Progenitor cell of endocrine pancreas (in vitro differentiated cells): ENCODE measurements at regions not wholly inside any gene's neighbourhood (a gene's known extent, or its start where the extent isn't known, plus 50 kb on each side); places are given as distances from the start of the nearest gene placed in this dataset.

Source experiments
- DNase-seq: peaks from one replicate; pipeline ENCODE4 v3.0.0; 2021; ENCODE audit warnings: low spot score; ENCODE audit not compliant: unreplicated experiment
- H3K27ac Mint-ChIP-seq: 2 replicates; pipeline ENCODE4 v1.8.0; 2021; ENCODE audit warnings: mild to moderate bottlenecking, moderate library complexity, mixed read lengths
- H3K27me3 Mint-ChIP-seq: 2 replicates; pipeline ENCODE4 v1.8.0; 2021; ENCODE audit warnings: mixed read lengths
- H3K36me3 Mint-ChIP-seq: 2 replicates; pipeline ENCODE4 v1.8.0; 2022; ENCODE audit warnings: mixed read lengths; ENCODE audit not compliant: insufficient read depth
- H3K4me1 Mint-ChIP-seq: 2 replicates; pipeline ENCODE4 v1.8.0; 2021; ENCODE audit warnings: low read depth, mixed read lengths
- H3K4me3 Mint-ChIP-seq: 2 replicates; pipeline ENCODE4 v1.8.0; 2021; ENCODE audit warnings: low read depth, mild to moderate bottlenecking, moderate library complexity, mixed read lengths
- H3K9me3 Mint-ChIP-seq: 2 replicates; pipeline ENCODE4 v1.8.0; 2021; ENCODE audit warnings: low read depth, mixed read lengths
- TF ChIP-seq, protein P1 (sequence below): fragments of 200-600 bp; sonication (generic); IDR thresholded peaks from one replicate; pipeline ENCODE4 v1.5.0; 2021; ENCODE audit warnings: antibody characterized with exemption, mild to moderate bottlenecking; ENCODE audit not compliant: unreplicated experiment

DNA sequence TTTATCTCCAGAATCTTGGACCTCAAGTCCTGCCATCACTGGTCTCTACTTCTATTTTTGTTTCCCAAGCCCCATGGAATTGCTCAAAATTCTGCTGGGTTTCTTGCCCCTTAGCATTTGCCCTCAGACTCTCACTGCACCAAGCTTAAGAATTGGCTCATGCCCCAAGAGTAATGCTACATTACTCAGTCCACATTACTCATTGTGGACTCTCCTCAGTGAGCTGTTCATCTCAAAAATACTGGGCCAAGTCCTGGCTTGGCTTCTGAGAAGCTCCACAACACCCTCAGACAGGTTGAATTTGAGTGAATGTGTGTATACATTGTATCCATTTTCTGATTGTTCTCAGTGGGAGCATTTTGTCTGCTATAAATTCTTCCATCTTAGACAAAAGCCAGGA is 364.4 kb upstream of the ARHGEF26 start:
- Mint-ChIP-seq H3K27ac (no peak overlapping the region), H3K9me3 (no peaks in the 10 kb centered on the region), H3K4me3 (no peak overlapping the region), H3K4me1 (peaks cover 1% of the 10 kb centered on the region), H3K27me3 (no peaks in the 10 kb centered on the region), H3K36me3 (no peaks in the 10 kb centered on the region)
- TF ChIP-seq, protein P1, sequence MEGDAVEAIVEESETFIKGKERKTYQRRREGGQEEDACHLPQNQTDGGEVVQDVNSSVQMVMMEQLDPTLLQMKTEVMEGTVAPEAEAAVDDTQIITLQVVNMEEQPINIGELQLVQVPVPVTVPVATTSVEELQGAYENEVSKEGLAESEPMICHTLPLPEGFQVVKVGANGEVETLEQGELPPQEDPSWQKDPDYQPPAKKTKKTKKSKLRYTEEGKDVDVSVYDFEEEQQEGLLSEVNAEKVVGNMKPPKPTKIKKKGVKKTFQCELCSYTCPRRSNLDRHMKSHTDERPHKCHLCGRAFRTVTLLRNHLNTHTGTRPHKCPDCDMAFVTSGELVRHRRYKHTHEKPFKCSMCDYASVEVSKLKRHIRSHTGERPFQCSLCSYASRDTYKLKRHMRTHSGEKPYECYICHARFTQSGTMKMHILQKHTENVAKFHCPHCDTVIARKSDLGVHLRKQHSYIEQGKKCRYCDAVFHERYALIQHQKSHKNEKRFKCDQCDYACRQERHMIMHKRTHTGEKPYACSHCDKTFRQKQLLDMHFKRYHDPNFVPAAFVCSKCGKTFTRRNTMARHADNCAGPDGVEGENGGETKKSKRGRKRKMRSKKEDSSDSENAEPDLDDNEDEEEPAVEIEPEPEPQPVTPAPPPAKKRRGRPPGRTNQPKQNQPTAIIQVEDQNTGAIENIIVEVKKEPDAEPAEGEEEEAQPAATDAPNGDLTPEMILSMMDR, result no peak
- no peak for DNase-seq

DNA sequence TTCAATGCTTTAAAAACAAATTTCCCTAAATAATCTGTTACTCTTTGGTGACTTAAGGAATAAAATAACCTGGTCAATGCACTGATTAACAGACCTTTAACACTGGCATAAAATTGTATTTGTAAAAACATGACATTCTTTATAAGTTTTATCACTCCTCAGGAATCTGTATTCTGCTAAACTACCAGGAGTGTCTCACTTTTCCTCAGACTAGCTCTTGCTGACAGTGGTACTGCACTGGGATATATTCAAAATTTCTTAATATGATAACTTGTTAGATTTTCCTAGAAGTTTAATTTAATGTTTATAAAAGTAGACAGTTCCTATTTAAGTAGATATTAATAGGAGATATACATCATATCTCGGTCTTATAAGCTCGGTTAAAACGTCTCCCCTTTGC is 363.4 kb upstream of the ARHGEF26 start:
- H3K27ac Mint-ChIP-seq, result no peak overlapping the region
- no peaks in the 10 kb centered on the region for H3K36me3 Mint-ChIP-seq
- no peaks in the 10 kb centered on the region for H3K27me3 Mint-ChIP-seq

DNA sequence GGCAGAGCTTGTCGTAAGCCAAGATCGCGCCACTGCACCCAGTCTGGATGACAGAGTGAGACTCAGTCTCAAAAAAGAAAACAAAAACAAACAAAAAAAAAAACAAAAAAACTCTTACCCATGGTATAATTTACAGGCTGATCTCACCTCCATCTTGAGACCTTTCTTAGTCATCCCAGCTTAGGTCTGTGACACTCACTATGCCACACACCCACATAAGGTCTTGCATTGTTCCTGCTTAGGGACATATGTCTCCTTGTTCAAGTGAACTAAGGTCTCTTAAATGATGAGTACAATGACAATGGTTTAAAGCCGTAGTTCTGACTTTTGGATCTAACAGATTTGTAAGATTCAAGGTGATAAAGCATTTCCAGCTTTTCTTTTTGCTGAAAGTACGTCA is 360.2 kb upstream of the ARHGEF26 start:
- H3K27ac Mint-ChIP-seq, result no peak overlapping the region
- no peak for DNase-seq
- TF ChIP-seq, protein P1, result no peak
- H3K27me3 Mint-ChIP-seq, result no peaks in the 10 kb centered on the region
- H3K36me3 Mint-ChIP-seq, result no peaks in the 10 kb centered on the region
- H3K4me1 Mint-ChIP-seq, result peaks cover 2% of the 10 kb centered on the region
- no peak overlapping the region for H3K4me3 Mint-ChIP-seq
- H3K9me3 Mint-ChIP-seq, result no peaks in the 10 kb centered on the region

More for the DNA sequence above, 363.4 kb upstream of the ARHGEF26 start:
- peaks cover 2% of the 10 kb centered on the region for H3K4me1 Mint-ChIP-seq
- TF ChIP-seq, protein P1, result no peak
- no peak overlapping the region for H3K4me3 Mint-ChIP-seq
- no peak for DNase-seq
- no peaks in the 10 kb centered on the region for H3K9me3 Mint-ChIP-seq

DNA sequence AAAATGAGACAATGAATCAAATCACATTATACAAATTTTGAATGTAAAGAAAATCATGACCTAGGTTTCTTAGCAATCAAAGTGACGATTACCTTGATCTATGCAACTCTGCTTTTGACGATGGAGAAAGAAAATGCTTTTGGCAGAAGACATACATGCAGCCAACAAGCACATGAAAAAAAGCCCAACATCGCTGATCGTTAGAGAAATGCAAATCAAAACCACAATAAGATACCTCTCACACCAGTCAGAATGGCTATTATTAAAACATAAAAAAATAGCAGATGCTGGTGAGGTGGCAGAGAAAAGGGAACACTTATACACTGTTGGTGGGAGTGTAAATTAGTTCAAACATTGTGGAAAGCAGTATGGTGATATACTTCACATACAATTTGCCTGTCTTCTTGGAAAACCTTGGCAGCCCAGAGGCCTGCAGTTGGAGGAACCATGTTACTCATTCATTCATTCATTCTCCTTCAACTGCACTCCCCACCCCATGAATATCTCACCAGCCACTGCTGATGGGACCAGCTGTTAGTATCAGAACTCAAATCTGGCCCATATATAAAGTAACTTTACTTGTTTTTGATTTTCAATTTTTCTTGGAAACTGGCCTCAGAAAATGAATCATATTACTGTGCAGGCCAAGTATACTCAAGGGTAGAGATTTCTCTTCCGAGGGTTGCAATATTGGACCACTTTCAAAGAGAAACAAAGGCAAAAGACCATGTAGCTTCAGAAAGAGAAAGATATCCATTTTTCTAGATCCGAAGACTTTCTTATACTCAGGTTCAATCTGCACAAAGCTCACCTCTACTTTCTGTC is 358.6 kb upstream of the ARHGEF26 start:
- H3K36me3 Mint-ChIP-seq, result no peaks in the 10 kb centered on the region
- no peak for DNase-seq
- H3K4me1 Mint-ChIP-seq, result peaks cover 2% of the 10 kb centered on the region
- TF ChIP-seq, protein P1, result no peak
- no peak overlapping the region for H3K4me3 Mint-ChIP-seq
- no peaks in the 10 kb centered on the region for H3K9me3 Mint-ChIP-seq
- H3K27ac Mint-ChIP-seq, result no peak overlapping the region
- no peaks in the 10 kb centered on the region for H3K27me3 Mint-ChIP-seq

DNA sequence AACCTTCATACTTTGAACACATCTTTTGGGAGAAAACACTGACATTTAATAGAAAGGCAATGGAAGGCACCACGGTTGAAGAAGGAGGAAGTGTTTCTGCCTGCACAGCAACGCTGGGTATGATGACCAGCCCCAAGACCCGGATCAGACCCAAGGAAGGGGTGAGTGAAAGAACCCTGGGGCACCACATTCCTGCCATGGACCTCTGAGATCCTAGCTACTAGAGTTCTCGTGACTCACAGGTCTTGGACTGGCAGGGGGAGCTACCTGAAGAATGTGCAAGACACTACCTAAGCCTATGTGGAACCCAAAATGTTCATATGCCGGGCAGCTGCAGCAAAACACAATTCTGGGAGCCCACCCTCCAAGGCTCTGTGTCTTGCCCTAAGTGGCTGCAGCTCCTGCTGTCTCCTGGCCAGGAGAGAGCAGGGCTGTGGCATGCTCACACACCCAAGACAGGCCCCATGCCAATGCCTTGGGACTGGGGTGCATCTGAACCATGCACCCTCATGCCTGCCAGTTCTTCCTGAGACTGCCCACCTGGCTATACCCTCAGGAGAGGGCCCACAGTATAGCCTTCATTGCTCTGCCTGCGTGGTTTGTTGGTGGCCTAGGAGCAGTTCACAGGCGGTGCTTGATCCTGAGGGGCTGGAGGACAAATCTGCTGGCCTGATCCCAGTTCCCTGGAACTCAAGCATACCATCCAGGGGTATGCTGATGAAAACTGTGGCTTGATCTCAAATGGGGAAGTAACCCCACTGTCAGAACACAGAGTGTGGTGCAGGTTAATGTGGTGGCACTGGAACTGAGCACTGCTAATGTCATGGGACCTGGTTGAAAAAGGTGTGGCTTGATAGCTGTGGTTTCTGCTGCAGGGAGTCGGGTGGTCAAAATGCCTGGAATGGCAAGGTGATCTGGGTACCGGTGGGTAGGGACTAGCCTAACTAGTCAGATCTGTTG is 353.3 kb upstream of the ARHGEF26 start:
- H3K27me3 Mint-ChIP-seq, result no peaks in the 10 kb centered on the region
- peaks cover 20% of the 10 kb centered on the region for H3K9me3 Mint-ChIP-seq
- no peaks in the 10 kb centered on the region for H3K4me1 Mint-ChIP-seq
- DNase-seq, result no peak
- H3K36me3 Mint-ChIP-seq, result peaks cover 4% of the 10 kb centered on the region
- H3K27ac Mint-ChIP-seq, result no peak overlapping the region
- TF ChIP-seq, protein P1, result no peak
- no peak overlapping the region for H3K4me3 Mint-ChIP-seq
